ENCODE measurements at regions not wholly inside any gene's neighbourhood (a gene's known extent, or its start where the extent isn't known, plus 50 kb on each side); places are given as distances from the start of the nearest gene placed in this dataset.

GRCh38 chr13:34749046-34749445 is 193.0 kb upstream of the NBEA start:
- H3K4me2 ChIP-seq: peak overlapping the region in 6 of 11 experiments; percentile 57 to 81 (median 72); a peak in 10 of 22 replicates
- H3K27ac ChIP-seq: no peak overlapping the region
- TF ChIP-seq Cebpa-rat (IDR thresholded peaks at IDR 0.05): no peak
- no peak overlapping the region for H3K4me3 ChIP-seq
- no peaks in the 10 kb centered on the region for H3K36me3 ChIP-seq
- peaks cover 16 to 50% (median 43%) of the 10 kb centered on the region in 10 experiments for H3K4me1 ChIP-seq
- peaks cover 10 to 37% (median 23%) of the 10 kb centered on the region in 11 experiments; a peak in 20 of 22 replicates for H3K9me3 ChIP-seq (replicated peaks in 1 of 11)
- H3K27me3 ChIP-seq: no peaks in the 10 kb centered on the region
- H3K9ac ChIP-seq: no peak overlapping the region
- H4K20me1 ChIP-seq: no peaks in the 10 kb centered on the region

GRCh38 chr13:34750078-34750931 is 191.8 kb upstream of the NBEA start:
- Histone ChIP-seq H4K20me1 (no peaks in the 10 kb centered on the region), H3K27me3 (no peaks in the 10 kb centered on the region), H3K27ac (no peak overlapping the region), H3K4me2 (peak overlapping the region in 7 of 11 experiments; percentile 20 to 67 (median 38); a peak in 13 of 22 replicates), H3K36me3 (no peaks in the 10 kb centered on the region), H3K9me3 (replicated peaks in 1 of 11) (peaks cover 10 to 39% (median 23%) of the 10 kb centered on the region in 11 experiments; a peak in 20 of 22 replicates), H3K4me1 (peaks cover 16 to 50% (median 43%) of the 10 kb centered on the region in 10 experiments), H3K4me3 (no peak overlapping the region), H3K9ac (no peak overlapping the region)
- TF ChIP-seq Cebpa-rat (IDR thresholded peaks at IDR 0.05): no peak

- Histone ChIP-seq H3K4me3 (no peak overlapping the region), H4K20me1 (no peaks in the 10 kb centered on the region), H3K9ac (no peak overlapping the region), H3K27me3 (no peaks in the 10 kb centered on the region), H3K4me1 (peaks cover 16 to 50% (median 43%) of the 10 kb centered on the region in 10 experiments), H3K27ac (no peak overlapping the region), H3K4me2 (peak overlapping the region in 8 of 11 experiments; percentile 29 to 67 (median 40); a peak in 15 of 22 replicates), H3K9me3 (replicated peaks in 1 of 11) (peaks cover 10 to 33% (median 20%) of the 10 kb centered on the region in 11 experiments; a peak in 19 of 22 replicates), H3K36me3 (no peaks in the 10 kb centered on the region)
- no peak for TF ChIP-seq Cebpa-rat (IDR thresholded peaks at IDR 0.05)
These were observed 191.0 kb upstream of the NBEA start for GRCh38 chr13:34751044-34751443.

GRCh38 chr13:34751492-34751891 is 190.6 kb upstream of the NBEA start:
- no peak overlapping the region for H3K4me3 ChIP-seq
- H3K27ac ChIP-seq: no peak overlapping the region
- peak overlapping the region in 8 of 11 experiments; percentile 29 to 67 (median 40); a peak in 16 of 22 replicates for H3K4me2 ChIP-seq
- no peaks in the 10 kb centered on the region for H4K20me1 ChIP-seq
- TF ChIP-seq Cebpa-rat (IDR thresholded peaks at IDR 0.05): no peak
- H3K27me3 ChIP-seq: no peaks in the 10 kb centered on the region
- no peak overlapping the region for H3K9ac ChIP-seq
- H3K36me3 ChIP-seq: no peaks in the 10 kb centered on the region
- H3K9me3 ChIP-seq (replicated peaks in 1 of 11): peaks cover 10 to 35% (median 19%) of the 10 kb centered on the region in 11 experiments; a peak in 19 of 22 replicates
- H3K4me1 ChIP-seq: peaks cover 16 to 50% (median 42%) of the 10 kb centered on the region in 10 experiments

GRCh38 chr13:34752283-34752960 is 189.6 kb upstream of the NBEA start:
- Histone ChIP-seq H4K20me1 (no peaks in the 10 kb centered on the region), H3K4me1 (peaks cover 13 to 42% (median 33%) of the 10 kb centered on the region in 10 experiments), H3K9ac (no peak overlapping the region), H3K4me2 (peak overlapping the region in 4 of 11 experiments; percentile 29 to 67 (median 64); a peak in 5 of 22 replicates), H3K4me3 (no peak overlapping the region), H3K27ac (no peak overlapping the region), H3K27me3 (no peaks in the 10 kb centered on the region), H3K9me3 (replicated peaks in 1 of 11) (peaks cover 5 to 27% (median 13%) of the 10 kb centered on the region in 11 experiments; a peak in 19 of 22 replicates), H3K36me3 (no peaks in the 10 kb centered on the region)
- no peak for TF ChIP-seq Cebpa-rat (IDR thresholded peaks at IDR 0.05)

GRCh38 chr13:34756136-34756535 is 185.9 kb upstream of the NBEA start:
- no peaks in the 10 kb centered on the region for H4K20me1 ChIP-seq
- no peak overlapping the region for H3K27ac ChIP-seq
- H3K4me2 ChIP-seq: no peak overlapping the region
- H3K4me3 ChIP-seq: no peak overlapping the region
- H3K36me3 ChIP-seq: no peaks in the 10 kb centered on the region
- H3K27me3 ChIP-seq: no peaks in the 10 kb centered on the region
- H3K4me1 ChIP-seq: peaks cover 0 to 14% (median 10%) of the 10 kb centered on the region in 10 experiments; a peak in 13 of 20 replicates
- H3K9me3 ChIP-seq (replicated peaks in 1 of 11): peaks cover 5 to 22% (median 17%) of the 10 kb centered on the region in 11 experiments; a peak in 19 of 22 replicates
- H3K9ac ChIP-seq: no peak overlapping the region
- no peak for TF ChIP-seq Cebpa-rat (IDR thresholded peaks at IDR 0.05)

GRCh38 chr13:34756572-34756971 is 185.5 kb upstream of the NBEA start:
- Histone ChIP-seq H3K27ac (no peak overlapping the region), H3K9me3 (replicated peaks in 1 of 11) (peaks cover 5 to 22% (median 17%) of the 10 kb centered on the region in 11 experiments; a peak in 19 of 22 replicates), H4K20me1 (no peaks in the 10 kb centered on the region), H3K4me1 (peaks cover 0 to 10% (median 6%) of the 10 kb centered on the region in 10 experiments; a peak in 13 of 20 replicates), H3K4me2 (no peak overlapping the region), H3K9ac (no peak overlapping the region), H3K36me3 (no peaks in the 10 kb centered on the region), H3K4me3 (no peak overlapping the region), H3K27me3 (no peaks in the 10 kb centered on the region)
- TF ChIP-seq Cebpa-rat (IDR thresholded peaks at IDR 0.05): no peak

GRCh38 chr13:34757441-34757840 is 184.6 kb upstream of the NBEA start:
- Histone ChIP-seq H3K27me3 (no peaks in the 10 kb centered on the region), H3K36me3 (no peaks in the 10 kb centered on the region), H3K9me3 (replicated peaks in 1 of 11) (peaks cover 5 to 22% (median 17%) of the 10 kb centered on the region in 11 experiments; a peak in 19 of 22 replicates), H4K20me1 (no peaks in the 10 kb centered on the region), H3K4me1 (peaks cover 0 to under 1% (median 0%) of the 10 kb centered on the region in 10 experiments; a peak in 1 of 20 replicates), H3K9ac (no peak overlapping the region), H3K4me3 (no peak overlapping the region; a peak in 1 of 20 replicates), H3K27ac (no peak overlapping the region), H3K4me2 (no peak overlapping the region)
- TF ChIP-seq Cebpa-rat (IDR thresholded peaks at IDR 0.05): no peak

GRCh38 chr13:34758628-34759027 is 183.4 kb upstream of the NBEA start:
- no peaks in the 10 kb centered on the region for H3K36me3 ChIP-seq
- no peaks in the 10 kb centered on the region for H3K4me1 ChIP-seq
- H3K27ac ChIP-seq: no peak overlapping the region
- H3K27me3 ChIP-seq: no peaks in the 10 kb centered on the region
- H3K4me3 ChIP-seq: no peak overlapping the region
- H3K9me3 ChIP-seq (replicated peaks in 1 of 11): peaks cover 0 to 17% (median 9%) of the 10 kb centered on the region in 11 experiments; a peak in 16 of 22 replicates
- H4K20me1 ChIP-seq: no peaks in the 10 kb centered on the region
- no peak overlapping the region for H3K9ac ChIP-seq
- TF ChIP-seq Cebpa-rat (IDR thresholded peaks at IDR 0.05): no peak
- no peak overlapping the region for H3K4me2 ChIP-seq
